ENCODE measurements at regions not wholly inside any gene's neighbourhood (a gene's known extent, or its start where the extent isn't known, plus 50 kb on each side); places are given as distances from the start of the nearest gene placed in this dataset.

DNA sequence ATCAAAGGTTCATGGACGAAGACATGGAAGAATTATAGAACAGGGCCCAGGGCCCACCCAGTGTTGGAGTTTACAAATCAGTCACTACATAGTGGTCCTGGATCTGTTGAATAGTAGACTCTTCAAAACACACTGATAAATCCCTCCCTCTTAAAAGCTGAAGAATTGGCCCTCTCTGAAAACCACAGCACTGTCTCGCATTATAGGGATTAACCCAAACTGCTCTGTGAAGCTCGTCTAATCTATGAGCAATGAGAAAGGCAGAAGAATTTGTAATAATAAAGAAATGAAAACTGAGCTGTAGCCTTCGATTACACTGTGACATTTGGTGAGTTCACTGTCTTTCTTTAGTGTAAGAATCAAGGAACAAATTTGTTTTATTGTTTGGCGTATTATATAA, 92.5 kb upstream of the ZFP42 start:
- Histone ChIP-seq H2BK12ac (ENCODE audit: insufficient read length, low read depth, low read length) (no peak overlapping the region), H3K79me2 (ENCODE audit: insufficient read depth, low read length) (no peaks in the 10 kb centered on the region), H3K9ac (ENCODE audit: extremely low read depth, insufficient read length, low read length) (no peak overlapping the region), H2AFZ (ENCODE audit: low read length) (no peak overlapping the region), H3K18ac (ENCODE audit: insufficient read length, low read depth, low read length) (no peak overlapping the region), H4K5ac (ENCODE audit: insufficient read length, low read depth, low read length) (no peak overlapping the region), H2BK15ac (ENCODE audit: low read depth, low read length) (no peak overlapping the region), H3K4ac (ENCODE audit: low read depth, low read length) (no peak overlapping the region), H3K27me3 (ENCODE audit: insufficient read depth, low read length) (no peaks in the 10 kb centered on the region), H2BK5ac (ENCODE audit: insufficient read length, low read length) (no peak overlapping the region), H4K20me1 (ENCODE audit: control insufficient read depth, insufficient read depth, insufficient read length) (no peaks in the 10 kb centered on the region), H3K4me1 (ENCODE audit: insufficient read depth, low read length) (no peaks in the 10 kb centered on the region), H2BK20ac (ENCODE audit: low read depth, low read length, poor library complexity, severe bottlenecking) (no peak overlapping the region), H2BK120ac (ENCODE audit: low read depth, low read length, poor library complexity, severe bottlenecking) (no peak overlapping the region), H2AK5ac (ENCODE audit: insufficient read length, low read length) (no peak overlapping the region), H3K27ac (ENCODE audit: insufficient read length, low read depth, low read length) (no peak overlapping the region), H3K4me2 (ENCODE audit: insufficient read depth, insufficient read length, low read length) (no peak overlapping the region), H3K9me3 (ENCODE audit: control insufficient read depth, low read depth, low read length) (no peaks in the 10 kb centered on the region), H4K8ac (replicated peaks; ENCODE audit: insufficient read length, low read depth, low read length) (no peak overlapping the region), H3T11ph (ENCODE audit: low read length) (no peak overlapping the region), H3K23me2 (ENCODE audit: insufficient read length, low read depth, low read length, poor library complexity, severe bottlenecking) (no peaks in the 10 kb centered on the region), H3K23ac (ENCODE audit: insufficient read length, low read depth, low read length) (no peak overlapping the region), H3K79me1 (ENCODE audit: insufficient read depth, low read depth, low read length, poor library complexity, severe bottlenecking) (no peaks in the 10 kb centered on the region), H3K14ac (ENCODE audit: insufficient read depth, low read length) (no peak overlapping the region), H4K91ac (ENCODE audit: insufficient read length, low read depth, low read length) (no peak overlapping the region), H3K56ac (ENCODE audit: insufficient read length, low read depth, low read length) (no peak overlapping the region)
- DNase-seq = no peak
- peaks cover 10 to 24% of the 10 kb centered on the region in 2 experiments for H3K9me3 Mint-ChIP-seq
- H3K4me3 Mint-ChIP-seq = no peak overlapping the region
- 0 out of 2 replicates have a peak, but pooled peaks cover 1% of the 10 kb centered on the region for H3K27me3 Mint-ChIP-seq (ENCODE audit: low read depth)
- TF ChIP-seq, protein P1, sequence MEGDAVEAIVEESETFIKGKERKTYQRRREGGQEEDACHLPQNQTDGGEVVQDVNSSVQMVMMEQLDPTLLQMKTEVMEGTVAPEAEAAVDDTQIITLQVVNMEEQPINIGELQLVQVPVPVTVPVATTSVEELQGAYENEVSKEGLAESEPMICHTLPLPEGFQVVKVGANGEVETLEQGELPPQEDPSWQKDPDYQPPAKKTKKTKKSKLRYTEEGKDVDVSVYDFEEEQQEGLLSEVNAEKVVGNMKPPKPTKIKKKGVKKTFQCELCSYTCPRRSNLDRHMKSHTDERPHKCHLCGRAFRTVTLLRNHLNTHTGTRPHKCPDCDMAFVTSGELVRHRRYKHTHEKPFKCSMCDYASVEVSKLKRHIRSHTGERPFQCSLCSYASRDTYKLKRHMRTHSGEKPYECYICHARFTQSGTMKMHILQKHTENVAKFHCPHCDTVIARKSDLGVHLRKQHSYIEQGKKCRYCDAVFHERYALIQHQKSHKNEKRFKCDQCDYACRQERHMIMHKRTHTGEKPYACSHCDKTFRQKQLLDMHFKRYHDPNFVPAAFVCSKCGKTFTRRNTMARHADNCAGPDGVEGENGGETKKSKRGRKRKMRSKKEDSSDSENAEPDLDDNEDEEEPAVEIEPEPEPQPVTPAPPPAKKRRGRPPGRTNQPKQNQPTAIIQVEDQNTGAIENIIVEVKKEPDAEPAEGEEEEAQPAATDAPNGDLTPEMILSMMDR (conservative IDR thresholded peaks at IDR 0.05) = no peak
- no CpG with 5 or more reads among the region's 5 CpGs for WGBS (ENCODE audit: extremely low coverage, insufficient read length, low lambda C conversion rate)
- H3K36me3 Mint-ChIP-seq (ENCODE audit: insufficient read depth in 1 of 3, low read depth in 3 of 3) = peaks cover 0 to 17% (median 7%) of the 10 kb centered on the region in 3 experiments; a peak in 5 of 7 replicates
- no peak overlapping the region for H3K27ac Mint-ChIP-seq
- H3K4me1 Mint-ChIP-seq = peaks cover 0 to 3% of the 10 kb centered on the region in 2 experiments; a peak in 1 of 4 replicates
